Right hindlimb (tissue), 1 donor: ENCODE measurements at regions not wholly inside any gene's neighbourhood (a gene's known extent, or its start where the extent isn't known, plus 50 kb on each side); places are given as distances from the start of the nearest gene placed in this dataset.
"Not testable (repeated sequence)": the region's sequence is repeated elsewhere in the genome, so short reads cannot be mapped to it uniquely, and the experiment has no call there.

Experiments used
- DNase-seq: peaks from one replicate; pipeline ENCODE4 v3.0.0-alpha.2; 2018

DNA sequence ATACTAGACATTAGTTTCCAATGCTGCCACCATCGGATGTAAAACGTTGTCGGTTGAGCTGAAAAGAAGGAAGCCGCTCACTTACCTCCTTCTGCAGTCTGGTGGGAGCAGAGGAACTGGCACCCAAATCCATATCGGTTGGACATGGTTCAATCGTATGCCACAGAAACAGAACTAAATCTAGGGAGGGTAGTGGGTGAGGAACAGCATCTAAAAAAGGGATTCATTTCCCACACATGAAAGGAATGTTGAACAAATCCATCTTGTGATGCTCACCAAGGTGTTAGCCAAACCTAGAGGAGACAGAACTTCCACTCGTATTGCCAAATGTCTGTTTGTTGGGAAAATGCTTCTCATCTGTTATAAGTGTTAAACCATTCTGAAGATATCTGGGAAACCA, 532.7 kb downstream of the NLGN4X start:
- no peak for DNase-seq

DNA sequence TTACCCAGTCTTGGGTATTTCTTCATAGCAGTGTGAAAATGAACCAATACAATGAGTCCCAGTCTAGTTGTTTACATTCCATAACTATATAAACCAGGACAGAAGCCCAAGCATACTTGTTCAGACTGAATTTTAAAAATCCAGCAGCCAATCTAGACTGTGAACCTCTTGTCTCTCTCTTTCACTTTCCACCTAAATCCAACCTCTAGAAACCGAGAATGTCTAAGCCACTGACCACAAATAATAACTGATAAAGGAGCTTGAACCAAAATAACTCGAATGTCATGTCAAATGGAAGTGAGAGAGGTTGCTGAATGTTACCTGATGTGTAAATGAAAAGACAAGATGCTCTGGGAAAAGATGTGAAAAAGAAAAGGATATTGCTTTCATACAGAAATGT, 544.7 kb downstream of the NLGN4X start:
- DNase-seq, result no peak

DNA sequence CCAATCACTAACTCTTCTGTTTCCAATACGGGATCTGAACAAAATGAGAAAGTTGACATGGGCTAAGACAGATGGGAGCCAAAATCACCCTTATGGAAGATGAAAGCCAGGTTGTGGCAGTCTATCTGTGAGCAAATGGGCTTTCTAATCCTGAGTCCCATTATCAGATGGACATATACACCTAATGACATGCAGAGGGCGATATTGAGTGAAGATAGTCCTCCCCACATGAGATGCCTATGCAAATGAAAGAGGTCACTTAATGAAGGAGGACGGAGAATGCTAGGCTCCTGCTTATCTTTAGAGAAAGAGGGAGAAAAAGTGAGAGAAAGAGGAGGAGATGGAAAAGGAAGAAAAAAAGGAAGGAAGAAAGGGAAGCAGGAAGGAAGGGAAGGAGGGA, 547.5 kb downstream of the NLGN4X start:
- DNase-seq, result no peak

DNA sequence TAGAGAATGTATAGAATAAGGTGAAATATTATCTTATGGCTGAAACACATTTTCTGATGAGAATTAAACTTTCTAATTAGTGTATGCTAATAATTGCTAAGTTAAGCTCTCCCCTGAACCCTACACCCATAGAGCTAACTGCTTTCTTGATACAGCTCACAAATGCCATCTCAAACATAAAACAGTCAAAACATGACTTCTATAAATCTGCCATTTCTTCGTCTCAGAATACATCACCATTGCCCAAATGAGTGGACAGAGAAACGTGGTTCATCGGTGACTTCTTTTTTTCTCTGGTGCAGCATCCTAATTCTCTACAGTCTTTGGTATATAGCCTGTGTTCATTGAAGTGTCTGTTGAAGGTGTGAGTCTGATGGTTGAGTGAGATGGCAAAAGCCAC, 554.6 kb downstream of the NLGN4X start:
- no peak for DNase-seq

DNA sequence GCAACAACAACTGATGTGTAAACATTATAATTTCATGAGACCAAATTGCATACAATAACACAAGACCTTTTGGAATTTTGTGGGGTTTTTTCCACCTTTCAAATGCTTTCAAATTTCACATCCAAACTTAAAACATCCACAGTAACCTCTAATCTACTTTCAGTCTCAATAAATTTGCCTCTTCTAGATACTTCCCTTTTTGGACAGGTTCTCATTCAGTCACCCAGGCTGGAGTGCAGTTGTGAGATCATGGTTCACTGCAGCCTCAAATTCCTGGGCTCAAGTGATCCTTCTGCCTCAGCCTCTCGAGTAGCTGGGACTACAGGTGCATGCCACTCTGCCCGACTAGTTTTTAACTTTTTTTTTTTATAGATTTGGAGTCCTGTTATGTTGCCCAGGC, 556.6 kb downstream of the NLGN4X start:
- no peak for DNase-seq

- DNase-seq, result not testable (repeated sequence)
These were observed 562.0 kb downstream of the NLGN4X start for GRCh38 chrX:5666689-5667088.

DNA sequence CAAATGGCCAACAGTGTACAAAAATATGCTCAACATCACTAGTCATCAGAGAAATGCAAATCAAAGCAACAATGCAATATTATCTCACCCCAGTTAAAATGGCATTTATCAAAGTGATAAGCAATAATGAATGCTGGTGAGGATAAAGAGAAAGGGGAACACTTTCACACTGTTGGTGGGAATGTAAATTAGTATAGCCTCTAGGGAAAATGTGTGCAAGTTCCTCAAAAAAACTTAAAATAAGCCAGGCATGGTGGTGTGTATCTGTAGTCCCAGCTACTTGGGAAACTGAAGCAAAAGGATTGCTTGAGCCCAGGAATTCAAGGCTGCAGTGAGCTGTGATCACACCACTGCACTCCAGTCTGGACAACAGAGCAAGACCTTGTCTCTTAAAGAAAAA, 572.1 kb downstream of the NLGN4X start:
- no peak for DNase-seq

GRCh38 chrX:5650904-5651303, 577.8 kb downstream of the NLGN4X start:
- DNase-seq, result no peak

- no peak for DNase-seq
These were observed 579.6 kb downstream of the NLGN4X start for GRCh38 chrX:5648941-5649568.

DNA sequence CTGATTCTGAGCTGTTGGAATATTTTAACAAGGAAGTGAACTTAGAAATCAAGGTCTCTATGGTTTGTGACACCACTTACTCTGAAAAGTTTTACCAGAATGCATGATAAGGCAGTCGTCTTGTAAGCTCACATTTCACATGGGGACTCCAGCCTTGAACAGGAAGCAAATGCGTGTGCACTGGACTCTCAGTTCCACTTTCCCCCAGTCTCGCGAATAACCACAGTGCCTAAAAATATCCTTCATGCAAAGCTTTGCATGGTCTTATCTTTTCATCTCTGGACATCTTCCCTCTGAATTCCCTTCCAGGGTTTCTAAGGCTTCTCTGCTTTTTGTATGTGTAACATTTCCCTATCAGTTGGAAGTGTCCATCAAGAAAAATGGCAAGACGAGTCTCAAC, 581.8 kb downstream of the NLGN4X start:
- no peak for DNase-seq

DNA sequence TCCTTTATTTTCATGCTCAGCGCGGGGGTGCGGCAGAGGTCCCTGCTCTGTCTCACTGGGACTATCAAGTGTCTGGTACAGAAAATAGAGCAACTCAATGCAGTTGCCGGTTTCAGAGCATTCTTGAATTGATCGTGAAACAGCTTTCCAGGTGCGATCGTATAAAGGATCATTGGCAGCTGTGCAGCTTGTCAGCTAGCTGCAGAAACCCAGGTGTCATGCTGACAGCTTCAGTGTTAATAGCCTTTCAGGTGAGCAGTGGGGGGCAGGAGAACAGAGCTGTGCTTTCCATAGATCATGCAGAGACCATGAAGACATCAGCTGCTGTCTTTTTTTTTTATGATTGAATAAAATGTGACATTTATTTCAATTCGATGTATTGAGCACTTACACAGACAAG, 583.9 kb downstream of the NLGN4X start:
- DNase-seq, result no peak

GRCh38 chrX:5640071-5640470, 588.6 kb downstream of the NLGN4X start:
- no peak for DNase-seq

DNA sequence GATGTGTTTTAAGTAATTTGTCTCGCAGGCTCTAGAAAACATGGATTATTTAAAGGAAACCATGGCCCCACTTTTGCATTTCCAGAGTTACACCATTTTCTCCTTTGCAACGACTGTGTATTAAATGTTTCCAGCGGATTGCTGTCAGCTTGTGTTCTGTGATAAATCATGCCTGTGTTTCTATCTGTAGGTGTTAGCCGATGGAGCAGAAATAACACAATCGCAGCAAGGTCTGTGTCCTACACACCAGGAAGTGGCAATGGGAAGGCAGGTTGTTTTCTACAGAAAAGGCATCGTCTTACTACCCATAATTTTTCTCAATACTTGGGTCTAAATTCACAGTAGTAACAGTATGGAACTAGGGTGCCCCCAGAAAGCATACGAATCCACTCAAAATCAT, 590.1 kb downstream of the NLGN4X start:
- DNase-seq, result no peak

GRCh38 chrX:5632887-5633286, 595.8 kb downstream of the NLGN4X start:
- no peak for DNase-seq

GRCh38 chrX:5632061-5632614, 596.5 kb downstream of the NLGN4X start:
- DNase-seq, result no peak

DNA sequence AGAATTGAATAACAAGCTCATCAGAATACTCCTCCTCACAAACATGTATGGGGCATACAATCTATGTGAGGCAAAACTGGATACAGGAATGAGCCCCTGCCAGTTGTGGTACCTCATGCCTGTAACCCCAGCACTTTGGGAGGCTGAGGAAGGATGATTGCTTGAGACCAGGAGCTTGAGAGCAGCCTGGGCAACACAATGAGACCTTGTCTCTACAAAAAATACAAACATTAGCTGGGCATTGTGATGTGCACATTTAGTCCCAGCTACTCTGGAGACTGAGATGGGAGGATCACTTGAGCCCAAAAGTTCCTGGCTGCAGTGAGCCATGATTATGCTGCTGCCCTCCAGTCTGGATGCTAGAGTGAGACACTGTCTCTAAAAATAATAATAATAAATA, 611.0 kb downstream of the NLGN4X start:
- DNase-seq, result no peak

GRCh38 chrX:5595570-5595969, 633.1 kb downstream of the NLGN4X start:
- DNase-seq, result no peak

DNA sequence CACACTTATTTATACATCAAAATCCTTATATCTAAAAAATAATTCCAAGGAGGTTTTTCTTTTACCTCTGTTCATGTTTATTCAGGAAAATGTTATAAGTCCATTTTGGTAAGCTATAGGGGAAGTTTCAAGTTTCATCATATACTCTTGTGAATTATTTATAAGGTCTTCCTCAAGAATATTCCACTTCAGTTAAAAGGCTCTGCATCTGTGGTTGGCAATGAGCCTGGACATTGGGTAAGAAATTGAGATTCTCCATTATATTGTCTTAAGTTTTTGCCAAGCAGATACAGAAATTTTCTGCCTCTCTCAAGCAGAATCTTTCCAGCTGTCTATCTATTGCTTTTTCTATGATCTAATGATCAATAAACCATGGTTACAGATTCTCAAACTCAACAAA, 641.9 kb downstream of the NLGN4X start:
- DNase-seq, result no peak

- DNase-seq, result no peak
These were observed 653.3 kb downstream of the NLGN4X start for GRCh38 chrX:5575407-5575806.

- DNase-seq, result no peak
These were observed 659.7 kb downstream of the NLGN4X start for GRCh38 chrX:5568934-5569333.

DNA sequence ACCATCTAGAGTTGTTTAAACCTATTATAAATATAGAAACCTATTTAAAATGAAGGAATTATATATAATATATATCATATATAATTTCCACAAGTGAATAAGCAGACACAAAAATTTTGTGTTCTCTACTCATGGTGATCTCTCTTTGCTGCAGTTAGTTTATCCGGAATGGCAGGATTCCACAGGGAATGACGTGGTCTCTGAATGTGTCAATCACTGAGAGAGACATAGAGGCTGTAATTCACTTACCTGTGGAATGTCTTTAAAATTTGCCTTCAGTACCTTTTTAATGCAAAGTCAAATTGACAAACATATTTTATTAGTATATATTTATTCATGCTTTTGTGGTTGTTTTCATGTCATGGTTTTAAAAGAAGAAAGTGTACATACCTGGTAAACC, 669.3 kb downstream of the NLGN4X start:
- no peak for DNase-seq

DNA sequence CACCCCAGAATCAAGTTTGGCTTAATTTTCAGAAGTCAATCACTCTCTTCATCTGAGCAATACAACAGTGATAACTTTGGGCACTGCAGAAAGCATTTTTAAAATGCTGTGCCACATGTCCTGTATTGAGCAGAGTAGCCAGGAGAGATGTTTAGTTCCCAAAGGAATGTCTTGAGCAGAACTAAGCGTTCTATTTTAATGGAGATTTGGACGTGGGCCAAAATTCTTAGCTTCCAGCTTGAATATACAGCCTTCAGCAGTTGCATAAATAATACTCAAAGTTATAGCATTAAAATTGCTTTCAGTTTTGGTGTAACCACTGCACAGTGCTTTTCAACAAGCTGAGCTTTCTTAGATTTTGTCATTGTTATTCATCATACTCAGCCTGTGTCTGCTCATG, 679.2 kb downstream of the NLGN4X start:
- DNase-seq, result no peak

- DNase-seq, result no peak
These were observed 691.6 kb downstream of the NLGN4X start for GRCh38 chrX:5537098-5537497.

DNA sequence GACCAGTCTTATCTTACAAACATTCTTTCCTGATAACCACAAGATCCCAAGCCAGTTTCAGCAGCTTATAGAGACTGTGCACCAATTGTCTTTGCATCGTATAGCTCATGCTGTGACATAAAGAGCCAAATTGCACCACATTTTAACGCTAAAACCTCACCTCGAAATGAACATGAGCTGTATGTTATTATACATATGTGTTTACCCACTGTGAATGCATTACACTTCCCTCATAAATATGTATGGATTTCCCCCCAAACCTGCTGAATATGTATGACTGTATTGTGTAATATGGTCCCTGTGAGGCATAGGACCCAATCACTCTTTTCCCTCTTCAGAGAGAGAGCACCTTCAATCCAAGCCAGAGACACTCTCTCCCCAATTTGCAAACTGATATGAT, 692.4 kb downstream of the NLGN4X start:
- no peak for DNase-seq

GRCh38 chrX:5528057-5528456, 700.6 kb downstream of the NLGN4X start:
- DNase-seq, result no peak
